H9 (cell line): ENCODE measurements at regions not wholly inside any gene's neighbourhood (a gene's known extent, or its start where the extent isn't known, plus 50 kb on each side); places are given as distances from the start of the nearest gene placed in this dataset.

ENCODE experiments used
- DNase-seq: peaks from one replicate; pipeline ENCODE4 v3.0.0-alpha.2; 2017
- H2AFZ ChIP-seq: one replicate; pipeline ENCODE4 v1.6.1; 2013; ENCODE audit warnings: mild to moderate bottlenecking, low read length, control low read depth, moderate library complexity
- H2AK5ac ChIP-seq: 2 replicates; pipeline ENCODE4 v1.6.1; 2013; ENCODE audit warnings: low read length, control low read depth, mixed read lengths; ENCODE audit not compliant: insufficient read length
- H2BK120ac ChIP-seq: one replicate; pipeline ENCODE4 v1.6.1; 2013; ENCODE audit warnings: low read depth, mild to moderate bottlenecking, low read length, control low read depth, inconsistent platforms; ENCODE audit not compliant: poor library complexity, severe bottlenecking
- H2BK12ac ChIP-seq: 2 replicates; pipeline ENCODE4 v1.6.1; 2013; ENCODE audit warnings: low read length, control low read depth, mixed read lengths, low read depth; ENCODE audit not compliant: insufficient read length
- H2BK15ac ChIP-seq: 2 replicates; pipeline ENCODE4 v1.6.1; 2013; ENCODE audit warnings: low read depth, low read length, control low read depth
- H2BK20ac ChIP-seq: one replicate; pipeline ENCODE4 v1.6.1; 2013; ENCODE audit warnings: low read depth, mild to moderate bottlenecking, low read length, control low read depth, inconsistent platforms; ENCODE audit not compliant: poor library complexity, severe bottlenecking
- H2BK5ac ChIP-seq: 2 replicates; pipeline ENCODE4 v1.6.1; 2013; ENCODE audit warnings: low read length, control low read depth, mixed read lengths; ENCODE audit not compliant: insufficient read length
- H3K14ac ChIP-seq: 2 replicates; pipeline ENCODE4 v1.6.1; 2013; ENCODE audit warnings: low read length, control low read depth; ENCODE audit not compliant: insufficient read depth
- H3K18ac ChIP-seq: 2 replicates; pipeline ENCODE4 v1.6.1; 2013; ENCODE audit warnings: low read depth, mild to moderate bottlenecking, mixed read lengths, low read length, control low read depth; ENCODE audit not compliant: insufficient read length
- H3K23ac ChIP-seq: 2 replicates; pipeline ENCODE4 v1.6.1; 2013; ENCODE audit warnings: low read length, control low read depth, mixed read lengths, low read depth; ENCODE audit not compliant: insufficient read length
- H3K23me2 ChIP-seq: 2 replicates; pipeline ENCODE4 v1.6.1; 2013; ENCODE audit warnings: low read depth, mild to moderate bottlenecking, mixed read lengths, low read length, control low read depth; ENCODE audit not compliant: insufficient read length, poor library complexity, severe bottlenecking
- H3K27ac ChIP-seq: 2 replicates; pipeline ENCODE4 v1.5.1; 2013; ENCODE audit warnings: low read length, control low read depth, mixed read lengths, low read depth; ENCODE audit not compliant: insufficient read length
- H3K27me3 ChIP-seq: 2 replicates; pipeline ENCODE4 v1.6.1; 2013; ENCODE audit warnings: low read length, control low read depth, inconsistent platforms; ENCODE audit not compliant: insufficient read depth
- H3K4ac ChIP-seq: 2 replicates; pipeline ENCODE4 v1.6.1; 2013; ENCODE audit warnings: low read depth, mild to moderate bottlenecking, control low read depth, inconsistent platforms, low read length, moderate library complexity
- H3K4me1 ChIP-seq: 2 replicates; pipeline ENCODE4 v1.6.1; 2013; ENCODE audit warnings: low read length, control low read depth, inconsistent platforms; ENCODE audit not compliant: insufficient read depth
- H3K4me2 ChIP-seq: 2 replicates; pipeline ENCODE4 v1.6.1; 2013; ENCODE audit warnings: low read length, control low read depth, mixed read lengths; ENCODE audit not compliant: insufficient read length, insufficient read depth
- H3K56ac ChIP-seq: 2 replicates; pipeline ENCODE4 v1.6.1; 2013; ENCODE audit warnings: low read depth, mild to moderate bottlenecking, mixed read lengths, low read length, control low read depth; ENCODE audit not compliant: insufficient read length
- H3K79me1 ChIP-seq: 2 replicates; pipeline ENCODE4 v1.6.1; 2013; ENCODE audit warnings: low read depth, mild to moderate bottlenecking, moderate library complexity, low read length, control low read depth, inconsistent platforms; ENCODE audit not compliant: insufficient read depth, poor library complexity, severe bottlenecking
- H3K79me2 ChIP-seq: 2 replicates; pipeline ENCODE4 v1.6.1; 2013; ENCODE audit warnings: low read length, control low read depth, inconsistent platforms; ENCODE audit not compliant: insufficient read depth
- H3K9ac ChIP-seq: 2 replicates; pipeline ENCODE4 v1.6.1; 2013; ENCODE audit warnings: low read length, control low read depth, mixed read lengths; ENCODE audit not compliant: insufficient read length; ENCODE audit errors: extremely low read depth
- H3K9me3 ChIP-seq: one replicate; pipeline ENCODE4 v1.6.1; 2013; ENCODE audit warnings: low read depth, low read length, inconsistent platforms; ENCODE audit not compliant: control insufficient read depth
- H3T11ph ChIP-seq: one replicate; pipeline ENCODE4 v1.6.1; 2013; ENCODE audit warnings: mild to moderate bottlenecking, low read length, control low read depth, inconsistent platforms
- H4K20me1 ChIP-seq: one replicate; pipeline ENCODE4 v1.6.1; 2013; ENCODE audit not compliant: control insufficient read depth, insufficient read length, insufficient read depth
- H4K5ac ChIP-seq: 2 replicates; pipeline ENCODE4 v1.6.1; 2013; ENCODE audit warnings: low read depth, mild to moderate bottlenecking, mixed read lengths, low read length, control low read depth; ENCODE audit not compliant: insufficient read length
- H4K8ac ChIP-seq: replicated peaks from 2 replicates; pipeline ENCODE4 v1.6.1; 2013; ENCODE audit warnings: low read length, control low read depth, mixed read lengths, low read depth; ENCODE audit not compliant: insufficient read length
- H4K91ac ChIP-seq: 2 replicates; pipeline ENCODE4 v1.6.1; 2013; ENCODE audit warnings: low read depth, mild to moderate bottlenecking, moderate library complexity, mixed read lengths, low read length, control low read depth; ENCODE audit not compliant: insufficient read length
- H3K27ac Mint-ChIP-seq, 3 experiments: 2 replicates in 2 of 3; 3 replicates in 1 of 3; pipeline ENCODE4 v1.8.0; 2020 to 2021; ENCODE audit warnings: mixed read lengths in 3 of 3, mild to moderate bottlenecking in 1 of 3, moderate library complexity in 1 of 3
- H3K27me3 Mint-ChIP-seq: 2 replicates; pipeline ENCODE4 v1.8.0; 2021; ENCODE audit warnings: low read depth, mild to moderate bottlenecking, moderate library complexity, mixed read lengths
- H3K36me3 Mint-ChIP-seq, 3 experiments: 2 replicates in 2 of 3; 3 replicates in 1 of 3; pipeline ENCODE4 v1.8.0; 2020 to 2021; ENCODE audit warnings: low read depth in 3 of 3, mixed read lengths in 3 of 3; ENCODE audit not compliant: insufficient read depth in 1 of 3
- H3K4me1 Mint-ChIP-seq, 2 experiments: 2 replicates each; pipeline ENCODE4 v1.8.0; 2020; ENCODE audit warnings: mixed read lengths in 2 of 2
- H3K4me3 Mint-ChIP-seq, 2 experiments: 2 replicates in 1 of 2; 3 replicates in 1 of 2; pipeline ENCODE4 v1.8.0; 2020 to 2021; ENCODE audit warnings: mild to moderate bottlenecking in 2 of 2, mixed read lengths in 2 of 2, moderate library complexity in 1 of 2
- H3K9me3 Mint-ChIP-seq, 2 experiments: 2 replicates in 1 of 2; 3 replicates in 1 of 2; pipeline ENCODE4 v1.8.0; 2020; ENCODE audit warnings: mild to moderate bottlenecking in 2 of 2, mixed read lengths in 2 of 2, moderate library complexity in 1 of 2
- CTCF ChIP-seq: fragments of 200-600 bp; sonication (generic); conservative IDR thresholded peaks from 3 replicates; pipeline ENCODE4 v1.8.0; 2021; ENCODE audit warnings: antibody characterized with exemption, mild to moderate bottlenecking
- WGBS: extraction: QIAGEN DNeasy Blood & Tissue Kit; methylation state at CpG from one replicate; pipeline ENCODE4 v1.1.7; 2013; ENCODE audit warnings: missing lambda C conversion rate, low lambda C conversion rate, mixed read lengths; ENCODE audit not compliant: insufficient read length; ENCODE audit errors: extremely low coverage; 5-methylcytosine and 5-hydroxymethylcytosine counted together

GRCh38 chr3:28853830-28854229 lies 427.0 kb upstream of the RBMS3 start:
- no peaks in the 10 kb centered on the region for H3K79me1 ChIP-seq
- TF ChIP-seq CTCF, result no peak; the same call in 2 of the 3 replicates
- no peak overlapping the region for H3T11ph ChIP-seq
- H3K23ac ChIP-seq, result no peak overlapping the region
- no peak overlapping the region for H3K9ac ChIP-seq
- no peak overlapping the region for H2BK120ac ChIP-seq
- H3K79me2 ChIP-seq, result no peaks in the 10 kb centered on the region
- no peak overlapping the region for H4K8ac ChIP-seq
- no peak overlapping the region for H3K4ac ChIP-seq
- no peak overlapping the region for H4K5ac ChIP-seq
- H3K27ac Mint-ChIP-seq, result no peak overlapping the region
- no peaks in the 10 kb centered on the region for H3K27me3 ChIP-seq
- no CpG with 5 or more reads among the region's 1 CpG for WGBS
- no peak overlapping the region for H2BK5ac ChIP-seq
- no peaks in the 10 kb centered on the region for H3K36me3 Mint-ChIP-seq
- no peak overlapping the region for H2BK15ac ChIP-seq
- H3K9me3 ChIP-seq, result no peaks in the 10 kb centered on the region
- no peak overlapping the region for H3K4me2 ChIP-seq
- no peaks in the 10 kb centered on the region for H3K9me3 Mint-ChIP-seq
- no peak overlapping the region for H4K91ac ChIP-seq
- DNase-seq, result no peak
- H3K27ac ChIP-seq, result no peak overlapping the region
- H3K4me1 ChIP-seq, result no peaks in the 10 kb centered on the region
- H2AK5ac ChIP-seq, result no peak overlapping the region
- H2BK20ac ChIP-seq, result no peak overlapping the region
- no peak overlapping the region for H3K18ac ChIP-seq
- no peak overlapping the region for H3K56ac ChIP-seq
- H3K27me3 Mint-ChIP-seq, result no peaks in the 10 kb centered on the region
- no peak overlapping the region for H2AFZ ChIP-seq
- no peaks in the 10 kb centered on the region for H4K20me1 ChIP-seq
- H3K23me2 ChIP-seq, result no peaks in the 10 kb centered on the region
- no peak overlapping the region for H3K14ac ChIP-seq
- peaks cover 0 to 5% of the 10 kb centered on the region in 2 experiments; a peak in 1 of 4 replicates for H3K4me1 Mint-ChIP-seq
- no peak overlapping the region for H3K4me3 Mint-ChIP-seq
- no peak overlapping the region for H2BK12ac ChIP-seq
